ENCODE measurements at regions not wholly inside any gene's neighbourhood (a gene's known extent, or its start where the extent isn't known, plus 50 kb on each side); places are given as distances from the start of the nearest gene placed in this dataset.

DNA sequence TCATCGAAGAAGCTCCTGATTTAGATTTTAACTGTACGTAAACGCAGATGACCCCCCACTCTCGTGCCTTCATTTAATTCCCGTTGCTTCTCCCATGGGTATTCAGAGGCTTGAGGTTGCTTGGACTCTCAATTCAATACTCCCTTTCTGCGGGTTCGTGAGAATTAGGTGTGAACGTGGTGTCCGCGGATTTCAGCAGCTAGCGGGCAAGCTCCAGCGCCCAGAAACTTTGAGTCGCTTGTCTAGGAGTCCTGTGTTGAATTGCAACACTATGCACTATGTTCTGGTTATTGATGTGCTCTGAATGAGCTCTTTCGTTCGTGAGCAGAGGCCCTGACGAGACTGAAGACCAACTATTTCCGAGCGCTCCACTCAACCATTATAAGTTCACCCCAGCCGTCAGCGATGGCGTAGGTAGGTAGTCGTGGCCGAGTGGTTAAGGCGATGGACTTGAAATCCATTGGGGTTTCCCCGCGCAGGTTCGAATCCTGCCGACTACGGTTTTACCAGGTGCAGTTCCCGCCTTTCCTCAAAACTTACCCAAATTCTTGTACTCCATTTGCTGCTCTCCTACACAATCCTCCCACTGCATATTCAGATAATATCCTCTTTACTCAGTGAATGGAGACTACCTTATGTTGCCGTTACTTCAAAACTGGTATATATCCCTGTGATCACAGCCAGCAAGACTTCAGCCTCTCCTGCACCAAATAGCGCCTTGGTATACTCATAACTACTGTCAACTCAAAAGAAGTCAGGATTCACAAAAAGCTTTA is 72.6 kb upstream of the ZNF184 start (continued):
- TF ChIP-seq, protein P1, sequence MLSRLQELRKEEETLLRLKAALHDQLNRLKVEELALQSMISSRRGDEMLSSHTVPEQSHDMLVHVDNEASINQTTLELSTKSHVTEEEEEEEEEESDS (CRISPR knock-in tag; IDR thresholded peaks at IDR 0.05; ENCODE audit: borderline replicate concordance): no peak; the same call in 1 of the 2 replicates
- no peak for TF ChIP-seq HCFC1 (IDR thresholded peaks at IDR 0.05; ENCODE audit: low read depth, low read length)
- no peak for TF ChIP-seq ZNF225 (CRISPR knock-in tag; IDR thresholded peaks at IDR 0.05)
- no peak for TF ChIP-seq ZFP1 (CRISPR knock-in tag; IDR thresholded peaks at IDR 0.05)
- TF ChIP-seq, protein P2, sequence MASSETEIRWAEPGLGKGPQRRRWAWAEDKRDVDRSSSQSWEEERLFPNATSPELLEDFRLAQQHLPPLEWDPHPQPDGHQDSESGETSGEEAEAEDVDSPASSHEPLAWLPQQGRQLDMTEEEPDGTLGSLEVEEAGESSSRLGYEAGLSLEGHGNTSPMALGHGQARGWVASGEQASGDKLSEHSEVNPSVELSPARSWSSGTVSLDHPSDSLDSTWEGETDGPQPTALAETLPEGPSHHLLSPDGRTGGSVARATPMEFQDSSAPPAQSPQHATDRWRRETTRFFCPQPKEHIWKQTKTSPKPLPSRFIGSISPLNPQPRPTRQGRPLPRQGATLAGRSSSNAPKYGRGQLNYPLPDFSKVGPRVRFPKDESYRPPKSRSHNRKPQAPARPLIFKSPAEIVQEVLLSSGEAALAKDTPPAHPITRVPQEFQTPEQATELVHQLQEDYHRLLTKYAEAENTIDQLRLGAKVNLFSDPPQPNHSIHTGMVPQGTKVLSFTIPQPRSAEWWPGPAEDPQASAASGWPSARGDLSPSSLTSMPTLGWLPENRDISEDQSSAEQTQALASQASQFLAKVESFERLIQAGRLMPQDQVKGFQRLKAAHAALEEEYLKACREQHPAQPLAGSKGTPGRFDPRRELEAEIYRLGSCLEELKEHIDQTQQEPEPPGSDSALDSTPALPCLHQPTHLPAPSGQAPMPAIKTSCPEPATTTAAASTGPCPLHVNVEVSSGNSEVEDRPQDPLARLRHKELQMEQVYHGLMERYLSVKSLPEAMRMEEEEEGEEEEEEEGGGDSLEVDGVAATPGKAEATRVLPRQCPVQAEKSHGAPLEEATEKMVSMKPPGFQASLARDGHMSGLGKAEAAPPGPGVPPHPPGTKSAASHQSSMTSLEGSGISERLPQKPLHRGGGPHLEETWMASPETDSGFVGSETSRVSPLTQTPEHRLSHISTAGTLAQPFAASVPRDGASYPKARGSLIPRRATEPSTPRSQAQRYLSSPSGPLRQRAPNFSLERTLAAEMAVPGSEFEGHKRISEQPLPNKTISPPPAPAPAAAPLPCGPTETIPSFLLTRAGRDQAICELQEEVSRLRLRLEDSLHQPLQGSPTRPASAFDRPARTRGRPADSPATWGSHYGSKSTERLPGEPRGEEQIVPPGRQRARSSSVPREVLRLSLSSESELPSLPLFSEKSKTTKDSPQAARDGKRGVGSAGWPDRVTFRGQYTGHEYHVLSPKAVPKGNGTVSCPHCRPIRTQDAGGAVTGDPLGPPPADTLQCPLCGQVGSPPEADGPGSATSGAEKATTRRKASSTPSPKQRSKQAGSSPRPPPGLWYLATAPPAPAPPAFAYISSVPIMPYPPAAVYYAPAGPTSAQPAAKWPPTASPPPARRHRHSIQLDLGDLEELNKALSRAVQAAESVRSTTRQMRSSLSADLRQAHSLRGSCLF (CRISPR knock-in tag; IDR thresholded peaks at IDR 0.05; ENCODE audit: borderline replicate concordance): no peak; the same call in 1 of the 2 replicates
- TF ChIP-seq ZNF761 (CRISPR knock-in tag; conservative IDR thresholded peaks at IDR 0.05): no peak
- TF ChIP-seq ZNF24 (IDR thresholded peaks at IDR 0.05): peak; percentile 96
- TF ChIP-seq, protein P3, sequence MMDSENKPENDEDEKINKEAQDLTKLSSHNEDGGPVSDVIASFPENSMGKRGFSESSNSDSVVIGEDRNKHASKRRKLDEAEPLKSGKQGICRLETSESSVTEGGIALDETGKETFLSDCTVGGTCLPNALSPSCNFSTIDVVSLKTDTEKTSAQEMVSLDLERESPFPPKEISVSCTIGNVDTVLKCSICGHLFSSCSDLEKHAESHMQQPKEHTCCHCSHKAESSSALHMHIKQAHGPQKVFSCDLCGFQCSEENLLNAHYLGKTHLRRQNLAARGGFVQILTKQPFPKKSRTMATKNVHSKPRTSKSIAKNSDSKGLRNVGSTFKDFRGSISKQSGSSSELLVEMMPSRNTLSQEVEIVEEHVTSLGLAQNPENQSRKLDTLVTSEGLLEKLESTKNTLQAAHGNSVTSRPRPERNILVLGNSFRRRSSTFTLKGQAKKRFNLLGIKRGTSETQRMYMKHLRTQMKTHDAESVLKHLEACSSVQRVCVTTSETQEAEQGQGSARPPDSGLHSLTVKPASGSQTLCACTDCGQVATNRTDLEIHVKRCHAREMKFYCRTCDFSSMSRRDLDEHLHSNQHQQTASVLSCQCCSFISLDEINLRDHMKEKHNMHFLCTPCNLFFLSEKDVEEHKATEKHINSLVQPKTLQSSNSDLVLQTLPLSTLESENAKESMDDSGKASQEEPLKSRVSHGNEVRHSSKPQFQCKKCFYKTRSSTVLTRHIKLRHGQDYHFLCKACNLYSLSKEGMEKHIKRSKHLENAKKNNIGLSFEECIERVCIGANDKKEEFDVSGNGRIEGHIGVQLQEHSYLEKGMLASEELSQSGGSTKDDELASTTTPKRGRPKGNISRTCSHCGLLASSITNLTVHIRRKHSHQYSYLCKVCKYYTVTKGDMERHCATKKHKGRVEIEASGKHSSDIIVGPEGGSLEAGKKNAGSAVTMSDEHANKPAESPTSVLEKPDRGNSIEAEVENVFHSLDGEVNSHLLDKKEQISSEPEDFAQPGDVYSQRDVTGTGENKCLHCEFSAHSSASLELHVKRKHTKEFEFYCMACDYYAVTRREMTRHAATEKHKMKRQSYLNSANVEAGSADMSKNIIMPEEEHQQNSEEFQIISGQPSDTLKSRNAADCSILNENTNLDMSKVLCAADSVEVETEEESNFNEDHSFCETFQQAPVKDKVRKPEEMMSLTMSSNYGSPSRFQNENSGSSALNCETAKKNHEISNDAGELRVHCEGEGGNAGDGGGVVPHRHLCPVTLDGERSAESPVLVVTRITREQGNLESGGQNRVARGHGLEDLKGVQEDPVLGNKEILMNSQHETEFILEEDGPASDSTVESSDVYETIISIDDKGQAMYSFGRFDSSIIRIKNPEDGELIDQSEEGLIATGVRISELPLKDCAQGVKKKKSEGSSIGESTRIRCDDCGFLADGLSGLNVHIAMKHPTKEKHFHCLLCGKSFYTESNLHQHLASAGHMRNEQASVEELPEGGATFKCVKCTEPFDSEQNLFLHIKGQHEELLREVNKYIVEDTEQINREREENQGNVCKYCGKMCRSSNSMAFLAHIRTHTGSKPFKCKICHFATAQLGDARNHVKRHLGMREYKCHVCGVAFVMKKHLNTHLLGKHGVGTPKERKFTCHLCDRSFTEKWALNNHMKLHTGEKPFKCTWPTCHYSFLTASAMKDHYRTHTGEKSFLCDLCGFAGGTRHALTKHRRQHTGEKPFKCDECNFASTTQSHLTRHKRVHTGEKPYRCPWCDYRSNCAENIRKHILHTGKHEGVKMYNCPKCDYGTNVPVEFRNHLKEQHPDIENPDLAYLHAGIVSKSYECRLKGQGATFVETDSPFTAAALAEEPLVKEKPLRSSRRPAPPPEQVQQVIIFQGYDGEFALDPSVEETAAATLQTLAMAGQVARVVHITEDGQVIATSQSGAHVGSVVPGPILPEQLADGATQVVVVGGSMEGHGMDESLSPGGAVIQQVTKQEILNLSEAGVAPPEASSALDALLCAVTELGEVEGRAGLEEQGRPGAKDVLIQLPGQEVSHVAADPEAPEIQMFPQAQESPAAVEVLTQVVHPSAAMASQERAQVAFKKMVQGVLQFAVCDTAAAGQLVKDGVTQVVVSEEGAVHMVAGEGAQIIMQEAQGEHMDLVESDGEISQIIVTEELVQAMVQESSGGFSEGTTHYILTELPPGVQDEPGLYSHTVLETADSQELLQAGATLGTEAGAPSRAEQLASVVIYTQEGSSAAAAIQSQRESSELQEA (CRISPR knock-in tag; IDR thresholded peaks at IDR 0.05; ENCODE audit: not compliant biosample characterization): no peak
- TF ChIP-seq, protein P4, sequence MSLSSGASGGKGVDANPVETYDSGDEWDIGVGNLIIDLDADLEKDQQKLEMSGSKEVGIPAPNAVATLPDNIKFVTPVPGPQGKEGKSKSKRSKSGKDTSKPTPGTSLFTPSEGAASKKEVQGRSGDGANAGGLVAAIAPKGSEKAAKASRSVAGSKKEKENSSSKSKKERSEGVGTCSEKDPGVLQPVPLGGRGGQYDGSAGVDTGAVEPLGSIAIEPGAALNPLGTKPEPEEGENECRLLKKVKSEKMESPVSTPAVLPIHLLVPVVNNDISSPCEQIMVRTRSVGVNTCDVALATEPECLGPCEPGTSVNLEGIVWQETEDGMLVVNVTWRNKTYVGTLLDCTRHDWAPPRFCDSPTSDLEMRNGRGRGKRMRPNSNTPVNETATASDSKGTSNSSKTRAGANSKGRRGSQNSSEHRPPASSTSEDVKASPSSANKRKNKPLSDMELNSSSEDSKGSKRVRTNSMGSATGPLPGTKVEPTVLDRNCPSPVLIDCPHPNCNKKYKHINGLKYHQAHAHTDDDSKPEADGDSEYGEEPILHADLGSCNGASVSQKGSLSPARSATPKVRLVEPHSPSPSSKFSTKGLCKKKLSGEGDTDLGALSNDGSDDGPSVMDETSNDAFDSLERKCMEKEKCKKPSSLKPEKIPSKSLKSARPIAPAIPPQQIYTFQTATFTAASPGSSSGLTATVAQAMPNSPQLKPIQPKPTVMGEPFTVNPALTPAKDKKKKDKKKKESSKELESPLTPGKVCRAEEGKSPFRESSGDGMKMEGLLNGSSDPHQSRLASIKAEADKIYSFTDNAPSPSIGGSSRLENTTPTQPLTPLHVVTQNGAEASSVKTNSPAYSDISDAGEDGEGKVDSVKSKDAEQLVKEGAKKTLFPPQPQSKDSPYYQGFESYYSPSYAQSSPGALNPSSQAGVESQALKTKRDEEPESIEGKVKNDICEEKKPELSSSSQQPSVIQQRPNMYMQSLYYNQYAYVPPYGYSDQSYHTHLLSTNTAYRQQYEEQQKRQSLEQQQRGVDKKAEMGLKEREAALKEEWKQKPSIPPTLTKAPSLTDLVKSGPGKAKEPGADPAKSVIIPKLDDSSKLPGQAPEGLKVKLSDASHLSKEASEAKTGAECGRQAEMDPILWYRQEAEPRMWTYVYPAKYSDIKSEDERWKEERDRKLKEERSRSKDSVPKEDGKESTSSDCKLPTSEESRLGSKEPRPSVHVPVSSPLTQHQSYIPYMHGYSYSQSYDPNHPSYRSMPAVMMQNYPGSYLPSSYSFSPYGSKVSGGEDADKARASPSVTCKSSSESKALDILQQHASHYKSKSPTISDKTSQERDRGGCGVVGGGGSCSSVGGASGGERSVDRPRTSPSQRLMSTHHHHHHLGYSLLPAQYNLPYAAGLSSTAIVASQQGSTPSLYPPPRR (CRISPR knock-in tag; IDR thresholded peaks at IDR 0.05; ENCODE audit: borderline replicate concordance): no peak
- TF ChIP-seq XRCC5 (optimal IDR thresholded peaks at IDR 0.05; ENCODE audit: low read length): peak; percentile 62

All from HepG2 (cell line).